ENCODE measurements at regions not wholly inside any gene's neighbourhood (a gene's known extent, or its start where the extent isn't known, plus 50 kb on each side); places are given as distances from the start of the nearest gene placed in this dataset.
"Not testable (repeated sequence)": the region's sequence is repeated elsewhere in the genome, so short reads cannot be mapped to it uniquely, and the experiment has no call there.

GRCh38 chr4:19213388-19213787 is 1038.3 kb upstream of the SLIT2 start:
- Histone ChIP-seq H3K4me1 (ENCODE audit: control insufficient read depth in 1 of 2, insufficient read depth in 2 of 2, low read length in 2 of 2) (no peaks in the 10 kb centered on the region), H3K4me2 (replicated peaks; ENCODE audit: extremely low read depth, low read length, poor library complexity, severe bottlenecking) (no peak overlapping the region), H3K9me3 (replicated peaks in 1 of 2; ENCODE audit: control insufficient read depth in 1 of 2, insufficient read depth in 1 of 2, low read length in 2 of 2) (no peaks in the 10 kb centered on the region), H3K79me2 (ENCODE audit: insufficient read depth, low read length) (no peaks in the 10 kb centered on the region), H3K36me3 (replicated peaks in 1 of 2; ENCODE audit: control insufficient read depth in 1 of 2, insufficient read depth in 2 of 2, low read length in 2 of 2) (no peaks in the 10 kb centered on the region), H3K27me3 (ENCODE audit: control insufficient read depth in 2 of 2, insufficient read depth in 2 of 2, low read length in 2 of 2) (no peaks in the 10 kb centered on the region), H4K20me1 (ENCODE audit: insufficient read depth, low read length) (no peaks in the 10 kb centered on the region), H2AFZ (ENCODE audit: insufficient read depth, low read depth, low read length, poor library complexity, severe bottlenecking) (no peak overlapping the region), H3K4me3 (replicated peaks in 1 of 3; ENCODE audit: low read depth in 2 of 3, low read length in 3 of 3) (no peak overlapping the region), H3K27ac (ENCODE audit: low read depth in 1 of 2, low read length in 2 of 2) (no peak overlapping the region), H3K9ac (ENCODE audit: insufficient read depth, low read length, poor library complexity, severe bottlenecking) (no peak overlapping the region)
- no CpG with 5 or more reads among the region's 3 CpGs for WGBS (ENCODE audit: insufficient coverage)
- no peak for DNase-seq
- intact Hi-C loops (cut with micrococcal nuclease), result no loop called here
- no peak for TF ChIP-seq CTCF (IDR thresholded peaks at IDR 0.05)
- H3K9me3 Mint-ChIP-seq, result peaks cover 0 to 4% (median 0%) of the 10 kb centered on the region in 7 donors
- H3K4me1 Mint-ChIP-seq, result no peaks in the 10 kb centered on the region
- H3K27ac Mint-ChIP-seq, result no peak overlapping the region
- no peaks in the 10 kb centered on the region for H3K27me3 Mint-ChIP-seq (ENCODE audit: low read depth in 3 of 3)
- H3K36me3 Mint-ChIP-seq, result no peaks in the 10 kb centered on the region
- no peak overlapping the region for H3K4me3 Mint-ChIP-seq

- Histone ChIP-seq H3K4me1 (ENCODE audit: control insufficient read depth in 1 of 2, insufficient read depth in 2 of 2, low read length in 2 of 2) (no peaks in the 10 kb centered on the region), H3K27me3 (ENCODE audit: control insufficient read depth in 2 of 2, insufficient read depth in 2 of 2, low read length in 2 of 2) (no peaks in the 10 kb centered on the region), H3K4me3 (replicated peaks in 1 of 3; ENCODE audit: low read depth in 2 of 3, low read length in 3 of 3) (no peak overlapping the region), H4K20me1 (ENCODE audit: insufficient read depth, low read length) (no peaks in the 10 kb centered on the region), H3K9me3 (replicated peaks in 1 of 2; ENCODE audit: control insufficient read depth in 1 of 2, insufficient read depth in 1 of 2, low read length in 2 of 2) (no peaks in the 10 kb centered on the region), H3K9ac (ENCODE audit: insufficient read depth, low read length, poor library complexity, severe bottlenecking) (no peak overlapping the region), H2AFZ (ENCODE audit: insufficient read depth, low read depth, low read length, poor library complexity, severe bottlenecking) (no peak overlapping the region), H3K4me2 (replicated peaks; ENCODE audit: extremely low read depth, low read length, poor library complexity, severe bottlenecking) (no peak overlapping the region), H3K79me2 (ENCODE audit: insufficient read depth, low read length) (no peaks in the 10 kb centered on the region), H3K36me3 (replicated peaks in 1 of 2; ENCODE audit: control insufficient read depth in 1 of 2, insufficient read depth in 2 of 2, low read length in 2 of 2) (no peaks in the 10 kb centered on the region), H3K27ac (ENCODE audit: low read depth in 1 of 2, low read length in 2 of 2) (no peak overlapping the region)
- Mint-ChIP-seq H3K4me1 (no peaks in the 10 kb centered on the region), H3K27me3 (ENCODE audit: low read depth in 3 of 3) (no peaks in the 10 kb centered on the region), H3K4me3 (no peak overlapping the region), H3K36me3 (no peaks in the 10 kb centered on the region), H3K9me3 (peaks cover 0 to 6% (median 0%) of the 10 kb centered on the region in 7 donors), H3K27ac (no peak overlapping the region)
- intact Hi-C loops (cut with micrococcal nuclease), result no loop called here
- no peak for DNase-seq
- no CpG with 5 or more reads among the region's 2 CpGs for WGBS (ENCODE audit: insufficient coverage)
- no peak for TF ChIP-seq CTCF (IDR thresholded peaks at IDR 0.05)
Observed at GRCh38 chr4:19205853-19206252, 1045.9 kb upstream of the SLIT2 start.

- H3K4me3 ChIP-seq (replicated peaks in 1 of 3; ENCODE audit: low read depth in 2 of 3, low read length in 3 of 3); H3K27ac ChIP-seq (ENCODE audit: low read depth in 1 of 2, low read length in 2 of 2); H3K4me3 Mint-ChIP-seq; H3K4me2 ChIP-seq (replicated peaks; ENCODE audit: extremely low read depth, low read length, poor library complexity, severe bottlenecking); H3K4me1 ChIP-seq (ENCODE audit: control insufficient read depth in 1 of 2, insufficient read depth in 2 of 2, low read length in 2 of 2); H3K36me3 ChIP-seq (replicated peaks in 1 of 2; ENCODE audit: control insufficient read depth in 1 of 2, insufficient read depth in 2 of 2, low read length in 2 of 2); H3K9me3 Mint-ChIP-seq; H3K27ac Mint-ChIP-seq; H3K79me2 ChIP-seq (ENCODE audit: insufficient read depth, low read length); H3K4me1 Mint-ChIP-seq; H2AFZ ChIP-seq (ENCODE audit: insufficient read depth, low read depth, low read length, poor library complexity, severe bottlenecking); H3K36me3 Mint-ChIP-seq; DNase-seq; H3K27me3 Mint-ChIP-seq (ENCODE audit: low read depth in 3 of 3); H3K27me3 ChIP-seq (ENCODE audit: control insufficient read depth in 2 of 2, insufficient read depth in 2 of 2, low read length in 2 of 2); H4K20me1 ChIP-seq (ENCODE audit: insufficient read depth, low read length); intact Hi-C loops (cut with micrococcal nuclease); H3K9ac ChIP-seq (ENCODE audit: insufficient read depth, low read length, poor library complexity, severe bottlenecking); H3K9me3 ChIP-seq (replicated peaks in 1 of 2; ENCODE audit: control insufficient read depth in 1 of 2, insufficient read depth in 1 of 2, low read length in 2 of 2): not testable (repeated sequence)
- 95% methylated on average over 16 of the region's 17 CpGs for WGBS (ENCODE audit: insufficient coverage)
Observed at GRCh38 chr4:19197838-19198237, 1053.9 kb upstream of the SLIT2 start.
